ENCODE measurements at regions not wholly inside any gene's neighbourhood (a gene's known extent, or its start where the extent isn't known, plus 50 kb on each side); places are given as distances from the start of the nearest gene placed in this dataset.
A peak's percentile ranks its signal among the peaks of the same experiment; 100 is the strongest.

DNA sequence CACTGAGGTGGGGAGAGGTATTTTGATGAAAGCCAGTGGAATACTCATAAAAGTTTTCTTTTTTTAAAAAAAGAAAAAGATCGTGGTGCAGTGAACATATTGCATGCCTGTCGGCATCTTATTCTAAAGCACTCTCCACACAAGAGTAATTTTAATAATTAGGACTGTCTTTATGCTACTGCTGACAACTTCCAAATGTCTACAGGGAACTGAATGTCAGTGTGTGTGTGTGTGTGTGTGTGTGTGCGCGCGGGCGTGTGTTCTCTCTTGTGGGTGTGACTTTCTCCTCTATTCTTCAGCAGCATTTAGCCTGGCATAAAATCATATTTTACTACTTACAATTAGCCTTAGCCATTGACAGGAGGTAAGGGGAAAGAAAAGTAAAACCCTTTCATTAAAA lies 268.5 kb downstream of the C3orf38 start:
- TF ChIP-seq TAF1 (IDR thresholded peaks at IDR 0.05; ENCODE audit: low read depth) (no peak), EP300 (conservative IDR thresholded peaks at IDR 0.05; ENCODE audit: poor library complexity, severe bottlenecking) (peak; percentile 62), EZH2 (IDR thresholded peaks at IDR 0.05; ENCODE audit: borderline replicate concordance, insufficient read depth, low read length, poor library complexity, severe bottlenecking) (no peak)
- TF ChIP-seq, protein P1, sequence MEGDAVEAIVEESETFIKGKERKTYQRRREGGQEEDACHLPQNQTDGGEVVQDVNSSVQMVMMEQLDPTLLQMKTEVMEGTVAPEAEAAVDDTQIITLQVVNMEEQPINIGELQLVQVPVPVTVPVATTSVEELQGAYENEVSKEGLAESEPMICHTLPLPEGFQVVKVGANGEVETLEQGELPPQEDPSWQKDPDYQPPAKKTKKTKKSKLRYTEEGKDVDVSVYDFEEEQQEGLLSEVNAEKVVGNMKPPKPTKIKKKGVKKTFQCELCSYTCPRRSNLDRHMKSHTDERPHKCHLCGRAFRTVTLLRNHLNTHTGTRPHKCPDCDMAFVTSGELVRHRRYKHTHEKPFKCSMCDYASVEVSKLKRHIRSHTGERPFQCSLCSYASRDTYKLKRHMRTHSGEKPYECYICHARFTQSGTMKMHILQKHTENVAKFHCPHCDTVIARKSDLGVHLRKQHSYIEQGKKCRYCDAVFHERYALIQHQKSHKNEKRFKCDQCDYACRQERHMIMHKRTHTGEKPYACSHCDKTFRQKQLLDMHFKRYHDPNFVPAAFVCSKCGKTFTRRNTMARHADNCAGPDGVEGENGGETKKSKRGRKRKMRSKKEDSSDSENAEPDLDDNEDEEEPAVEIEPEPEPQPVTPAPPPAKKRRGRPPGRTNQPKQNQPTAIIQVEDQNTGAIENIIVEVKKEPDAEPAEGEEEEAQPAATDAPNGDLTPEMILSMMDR (IDR thresholded peaks at IDR 0.05; ENCODE audit: poor library complexity, severe bottlenecking): no peak

Data from neural cell (in vitro differentiated cells).